A673 (cell line): ENCODE measurements at regions not wholly inside any gene's neighbourhood (a gene's known extent, or its start where the extent isn't known, plus 50 kb on each side); places are given as distances from the start of the nearest gene placed in this dataset.

Source experiments
- EZH2 ChIP-seq: fragments of 200-600 bp; sonication (generic); IDR thresholded peaks from 2 replicates; pipeline ENCODE4 v1.6.1; 2017; ENCODE audit warnings: borderline replicate concordance, low read depth, mild to moderate bottlenecking, mixed read lengths, antibody characterized with exemption, low read length; ENCODE audit not compliant: poor library complexity, severe bottlenecking
- TF ChIP-seq, protein P1 (sequence below): fragments of 300-800, 200-600 bp; sonication (generic); conservative IDR thresholded peaks from 2 replicates; pipeline ENCODE4 v1.5.1; 2017; ENCODE audit warnings: low read depth, mild to moderate bottlenecking, antibody characterized with exemption, low read length, moderate library complexity, mixed read lengths

DNA sequence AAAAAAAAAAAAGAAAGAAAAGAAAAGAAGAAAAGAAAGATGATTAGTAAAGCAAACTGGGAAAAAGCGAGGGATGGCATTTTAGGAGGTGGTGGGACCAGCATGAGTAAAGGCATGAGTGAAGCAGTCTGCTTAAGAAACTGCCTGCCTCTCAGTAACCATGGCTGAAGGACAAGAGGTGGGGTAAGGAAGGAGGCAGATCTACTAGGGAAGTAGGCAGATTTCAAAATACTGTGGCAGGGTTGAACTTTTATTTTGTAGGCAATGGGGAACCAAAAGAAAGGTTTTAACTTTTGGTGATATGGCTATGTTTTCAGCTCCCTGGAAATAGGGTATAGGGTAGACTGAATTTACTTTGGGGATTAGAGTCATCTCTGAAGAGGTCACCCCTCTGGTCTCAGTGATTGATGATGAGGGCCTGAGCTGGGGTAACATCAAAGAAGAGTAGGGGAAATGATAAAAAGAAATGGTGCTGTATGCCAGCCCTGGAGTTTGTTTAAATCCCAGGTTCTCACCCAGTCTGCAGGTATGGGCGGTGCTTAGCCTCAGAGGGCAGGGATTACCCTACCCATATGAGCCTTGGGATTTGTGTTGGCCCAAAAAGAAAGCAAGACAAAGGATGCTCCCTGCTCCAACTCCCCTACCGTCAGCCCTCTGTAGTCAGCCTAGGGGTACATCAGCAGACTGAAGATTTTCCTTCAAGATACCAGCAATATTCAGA, 316.2 kb downstream of the CWC27 start:
- TF ChIP-seq, protein P1, sequence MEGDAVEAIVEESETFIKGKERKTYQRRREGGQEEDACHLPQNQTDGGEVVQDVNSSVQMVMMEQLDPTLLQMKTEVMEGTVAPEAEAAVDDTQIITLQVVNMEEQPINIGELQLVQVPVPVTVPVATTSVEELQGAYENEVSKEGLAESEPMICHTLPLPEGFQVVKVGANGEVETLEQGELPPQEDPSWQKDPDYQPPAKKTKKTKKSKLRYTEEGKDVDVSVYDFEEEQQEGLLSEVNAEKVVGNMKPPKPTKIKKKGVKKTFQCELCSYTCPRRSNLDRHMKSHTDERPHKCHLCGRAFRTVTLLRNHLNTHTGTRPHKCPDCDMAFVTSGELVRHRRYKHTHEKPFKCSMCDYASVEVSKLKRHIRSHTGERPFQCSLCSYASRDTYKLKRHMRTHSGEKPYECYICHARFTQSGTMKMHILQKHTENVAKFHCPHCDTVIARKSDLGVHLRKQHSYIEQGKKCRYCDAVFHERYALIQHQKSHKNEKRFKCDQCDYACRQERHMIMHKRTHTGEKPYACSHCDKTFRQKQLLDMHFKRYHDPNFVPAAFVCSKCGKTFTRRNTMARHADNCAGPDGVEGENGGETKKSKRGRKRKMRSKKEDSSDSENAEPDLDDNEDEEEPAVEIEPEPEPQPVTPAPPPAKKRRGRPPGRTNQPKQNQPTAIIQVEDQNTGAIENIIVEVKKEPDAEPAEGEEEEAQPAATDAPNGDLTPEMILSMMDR = no peak
- TF ChIP-seq EZH2 = no peak
